ENCODE measurements at regions not wholly inside any gene's neighbourhood (a gene's known extent, or its start where the extent isn't known, plus 50 kb on each side); places are given as distances from the start of the nearest gene placed in this dataset.

GRCh38 chr14:34134484-34134883, 183.6 kb upstream of the EGLN3 start:
- no peaks in the 10 kb centered on the region for H3K9me2 ChIP-seq (replicated peaks; ENCODE audit: control insufficient read depth, low read length)
- H3K4me2 ChIP-seq (ENCODE audit: low read length): no peak overlapping the region
- no peaks in the 10 kb centered on the region for H3K36me3 ChIP-seq (ENCODE audit: control insufficient read depth, low read length)
- H3K4me1 ChIP-seq (ENCODE audit: control insufficient read depth, low read length): no peaks in the 10 kb centered on the region
- H3K79me2 ChIP-seq (ENCODE audit: control insufficient read depth, low read length): no peaks in the 10 kb centered on the region
- H3K4me3 ChIP-seq (ENCODE audit: low read length): no peak overlapping the region
- H3F3A ChIP-seq (ENCODE audit: control insufficient read depth, insufficient read depth): no peaks in the 10 kb centered on the region
- H3K27ac ChIP-seq (ENCODE audit: low read depth, low read length): no peak overlapping the region
- no peaks in the 10 kb centered on the region for H4K20me1 ChIP-seq (ENCODE audit: control insufficient read depth, insufficient read depth, low read depth, low read length)
- H3K27me3 ChIP-seq (ENCODE audit: control insufficient read depth, low read length): no peaks in the 10 kb centered on the region
- TF ChIP-seq EZH2phosphoT487 (IDR thresholded peaks at IDR 0.05; ENCODE audit: borderline replicate concordance, low read length) (no peak), CTCF (IDR thresholded peaks at IDR 0.05; ENCODE audit: low read depth, low read length, poor library complexity, severe bottlenecking) (no peak)
- no peaks in the 10 kb centered on the region for H3K9me3 ChIP-seq (ENCODE audit: control insufficient read depth, insufficient read depth, low read length)

- Histone ChIP-seq H3K4me2 (ENCODE audit: low read length) (no peak overlapping the region), H3K4me3 (ENCODE audit: low read length) (no peak overlapping the region), H3K9me3 (ENCODE audit: control insufficient read depth, insufficient read depth, low read length) (no peaks in the 10 kb centered on the region), H3F3A (ENCODE audit: control insufficient read depth, insufficient read depth) (no peaks in the 10 kb centered on the region), H3K36me3 (ENCODE audit: control insufficient read depth, low read length) (no peaks in the 10 kb centered on the region), H3K79me2 (ENCODE audit: control insufficient read depth, low read length) (no peaks in the 10 kb centered on the region), H3K27me3 (ENCODE audit: control insufficient read depth, low read length) (no peaks in the 10 kb centered on the region), H4K20me1 (ENCODE audit: control insufficient read depth, insufficient read depth, low read depth, low read length) (no peaks in the 10 kb centered on the region), H3K9me2 (replicated peaks; ENCODE audit: control insufficient read depth, low read length) (no peaks in the 10 kb centered on the region), H3K4me1 (ENCODE audit: control insufficient read depth, low read length) (no peaks in the 10 kb centered on the region), H3K27ac (ENCODE audit: low read depth, low read length) (no peak overlapping the region)
- TF ChIP-seq CTCF (IDR thresholded peaks at IDR 0.05; ENCODE audit: low read depth, low read length, poor library complexity, severe bottlenecking): no peak
- TF ChIP-seq EZH2phosphoT487 (IDR thresholded peaks at IDR 0.05; ENCODE audit: borderline replicate concordance, low read length): no peak
These were observed 179.2 kb upstream of the EGLN3 start for GRCh38 chr14:34129927-34130552.

- Histone ChIP-seq H3K4me2 (ENCODE audit: low read length) (no peak overlapping the region), H3K9me2 (replicated peaks; ENCODE audit: control insufficient read depth, low read length) (no peaks in the 10 kb centered on the region), H4K20me1 (ENCODE audit: control insufficient read depth, insufficient read depth, low read depth, low read length) (no peaks in the 10 kb centered on the region), H3F3A (ENCODE audit: control insufficient read depth, insufficient read depth) (no peaks in the 10 kb centered on the region), H3K36me3 (ENCODE audit: control insufficient read depth, low read length) (no peaks in the 10 kb centered on the region), H3K27me3 (ENCODE audit: control insufficient read depth, low read length) (no peaks in the 10 kb centered on the region), H3K4me3 (ENCODE audit: low read length) (no peak overlapping the region), H3K27ac (ENCODE audit: low read depth, low read length) (no peak overlapping the region), H3K9me3 (ENCODE audit: control insufficient read depth, insufficient read depth, low read length) (no peaks in the 10 kb centered on the region), H3K4me1 (ENCODE audit: control insufficient read depth, low read length) (no peaks in the 10 kb centered on the region), H3K79me2 (ENCODE audit: control insufficient read depth, low read length) (no peaks in the 10 kb centered on the region)
- TF ChIP-seq EZH2phosphoT487 (IDR thresholded peaks at IDR 0.05; ENCODE audit: borderline replicate concordance, low read length) (no peak), CTCF (IDR thresholded peaks at IDR 0.05; ENCODE audit: low read depth, low read length, poor library complexity, severe bottlenecking) (no peak)
These were observed 177.8 kb upstream of the EGLN3 start for GRCh38 chr14:34128665-34129064.
